Esophagus muscularis mucosa (tissue), 3 donors: ENCODE measurements at regions not wholly inside any gene's neighbourhood (a gene's known extent, or its start where the extent isn't known, plus 50 kb on each side); places are given as distances from the start of the nearest gene placed in this dataset.

Experiments
- CTCF ChIP-seq, 3 experiments: fragments of 200-600 bp in 2 of 3; fragments of 450-650 bp in 1 of 3; sonication (generic) in 2 of 3; IDR thresholded peaks; one replicate each; pipeline ENCODE4 v1.5.1; 2017 to 2019; ENCODE audit warnings: antibody characterized with exemption in 3 of 3, mild to moderate bottlenecking in 2 of 3, moderate library complexity in 1 of 3
- POLR2A ChIP-seq: fragments of 450-650 bp; IDR thresholded peaks from one replicate; pipeline ENCODE4 v1.6.1; 2017; ENCODE audit warnings: antibody characterized with exemption, moderate library complexity, mild to moderate bottlenecking, low read depth
- POLR2AphosphoS5 ChIP-seq, 2 donors: sonication (generic); formaldehyde crosslinking; IDR thresholded peaks; one replicate each; pipeline ENCODE4 v1.6.1; 2017; ENCODE audit warnings: antibody characterized with exemption in 2 of 2

- TF ChIP-seq CTCF (IDR thresholded peaks at IDR 0.05) = no peak
- TF ChIP-seq POLR2AphosphoS5 (IDR thresholded peaks at IDR 0.05) = no peak
- TF ChIP-seq POLR2A = no peak
Measured at GRCh38 chr12:73950507-73950906, 587.1 kb upstream of the ATXN7L3B start.
